H1 (cell line): ENCODE measurements at regions not wholly inside any gene's neighbourhood (a gene's known extent, or its start where the extent isn't known, plus 50 kb on each side); places are given as distances from the start of the nearest gene placed in this dataset.

Experiments
- TF ChIP-seq, protein P1 (sequence below): fragments of 300-600 bp; sonication (generic); IDR thresholded peaks from 2 replicates; pipeline ENCODE4 v1.7.1; 2012; ENCODE audit warnings: low read length, moderate library complexity, mild to moderate bottlenecking, inconsistent platforms; ENCODE audit not compliant: insufficient replicate concordance

DNA sequence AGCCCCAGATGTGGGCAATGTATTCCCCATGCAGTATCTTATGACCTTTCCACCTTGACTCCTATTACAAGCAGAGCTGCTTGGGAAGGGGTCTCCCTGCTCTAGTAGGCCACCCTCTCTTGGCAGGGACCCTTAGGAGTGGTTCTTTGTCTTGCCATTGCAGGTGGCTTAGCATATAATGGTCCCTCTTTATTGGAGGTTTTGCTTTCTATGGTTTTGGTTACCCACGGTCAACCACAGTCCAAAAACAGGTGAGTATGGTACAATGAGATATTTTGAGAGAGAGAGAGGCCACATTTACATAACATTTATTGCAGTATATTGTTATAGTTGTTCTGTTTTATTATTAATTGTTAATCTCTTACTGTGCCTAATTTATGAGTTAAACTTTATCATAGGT lies 472.8 kb upstream of the ASIC2 start (continued):
- TF ChIP-seq, protein P1, sequence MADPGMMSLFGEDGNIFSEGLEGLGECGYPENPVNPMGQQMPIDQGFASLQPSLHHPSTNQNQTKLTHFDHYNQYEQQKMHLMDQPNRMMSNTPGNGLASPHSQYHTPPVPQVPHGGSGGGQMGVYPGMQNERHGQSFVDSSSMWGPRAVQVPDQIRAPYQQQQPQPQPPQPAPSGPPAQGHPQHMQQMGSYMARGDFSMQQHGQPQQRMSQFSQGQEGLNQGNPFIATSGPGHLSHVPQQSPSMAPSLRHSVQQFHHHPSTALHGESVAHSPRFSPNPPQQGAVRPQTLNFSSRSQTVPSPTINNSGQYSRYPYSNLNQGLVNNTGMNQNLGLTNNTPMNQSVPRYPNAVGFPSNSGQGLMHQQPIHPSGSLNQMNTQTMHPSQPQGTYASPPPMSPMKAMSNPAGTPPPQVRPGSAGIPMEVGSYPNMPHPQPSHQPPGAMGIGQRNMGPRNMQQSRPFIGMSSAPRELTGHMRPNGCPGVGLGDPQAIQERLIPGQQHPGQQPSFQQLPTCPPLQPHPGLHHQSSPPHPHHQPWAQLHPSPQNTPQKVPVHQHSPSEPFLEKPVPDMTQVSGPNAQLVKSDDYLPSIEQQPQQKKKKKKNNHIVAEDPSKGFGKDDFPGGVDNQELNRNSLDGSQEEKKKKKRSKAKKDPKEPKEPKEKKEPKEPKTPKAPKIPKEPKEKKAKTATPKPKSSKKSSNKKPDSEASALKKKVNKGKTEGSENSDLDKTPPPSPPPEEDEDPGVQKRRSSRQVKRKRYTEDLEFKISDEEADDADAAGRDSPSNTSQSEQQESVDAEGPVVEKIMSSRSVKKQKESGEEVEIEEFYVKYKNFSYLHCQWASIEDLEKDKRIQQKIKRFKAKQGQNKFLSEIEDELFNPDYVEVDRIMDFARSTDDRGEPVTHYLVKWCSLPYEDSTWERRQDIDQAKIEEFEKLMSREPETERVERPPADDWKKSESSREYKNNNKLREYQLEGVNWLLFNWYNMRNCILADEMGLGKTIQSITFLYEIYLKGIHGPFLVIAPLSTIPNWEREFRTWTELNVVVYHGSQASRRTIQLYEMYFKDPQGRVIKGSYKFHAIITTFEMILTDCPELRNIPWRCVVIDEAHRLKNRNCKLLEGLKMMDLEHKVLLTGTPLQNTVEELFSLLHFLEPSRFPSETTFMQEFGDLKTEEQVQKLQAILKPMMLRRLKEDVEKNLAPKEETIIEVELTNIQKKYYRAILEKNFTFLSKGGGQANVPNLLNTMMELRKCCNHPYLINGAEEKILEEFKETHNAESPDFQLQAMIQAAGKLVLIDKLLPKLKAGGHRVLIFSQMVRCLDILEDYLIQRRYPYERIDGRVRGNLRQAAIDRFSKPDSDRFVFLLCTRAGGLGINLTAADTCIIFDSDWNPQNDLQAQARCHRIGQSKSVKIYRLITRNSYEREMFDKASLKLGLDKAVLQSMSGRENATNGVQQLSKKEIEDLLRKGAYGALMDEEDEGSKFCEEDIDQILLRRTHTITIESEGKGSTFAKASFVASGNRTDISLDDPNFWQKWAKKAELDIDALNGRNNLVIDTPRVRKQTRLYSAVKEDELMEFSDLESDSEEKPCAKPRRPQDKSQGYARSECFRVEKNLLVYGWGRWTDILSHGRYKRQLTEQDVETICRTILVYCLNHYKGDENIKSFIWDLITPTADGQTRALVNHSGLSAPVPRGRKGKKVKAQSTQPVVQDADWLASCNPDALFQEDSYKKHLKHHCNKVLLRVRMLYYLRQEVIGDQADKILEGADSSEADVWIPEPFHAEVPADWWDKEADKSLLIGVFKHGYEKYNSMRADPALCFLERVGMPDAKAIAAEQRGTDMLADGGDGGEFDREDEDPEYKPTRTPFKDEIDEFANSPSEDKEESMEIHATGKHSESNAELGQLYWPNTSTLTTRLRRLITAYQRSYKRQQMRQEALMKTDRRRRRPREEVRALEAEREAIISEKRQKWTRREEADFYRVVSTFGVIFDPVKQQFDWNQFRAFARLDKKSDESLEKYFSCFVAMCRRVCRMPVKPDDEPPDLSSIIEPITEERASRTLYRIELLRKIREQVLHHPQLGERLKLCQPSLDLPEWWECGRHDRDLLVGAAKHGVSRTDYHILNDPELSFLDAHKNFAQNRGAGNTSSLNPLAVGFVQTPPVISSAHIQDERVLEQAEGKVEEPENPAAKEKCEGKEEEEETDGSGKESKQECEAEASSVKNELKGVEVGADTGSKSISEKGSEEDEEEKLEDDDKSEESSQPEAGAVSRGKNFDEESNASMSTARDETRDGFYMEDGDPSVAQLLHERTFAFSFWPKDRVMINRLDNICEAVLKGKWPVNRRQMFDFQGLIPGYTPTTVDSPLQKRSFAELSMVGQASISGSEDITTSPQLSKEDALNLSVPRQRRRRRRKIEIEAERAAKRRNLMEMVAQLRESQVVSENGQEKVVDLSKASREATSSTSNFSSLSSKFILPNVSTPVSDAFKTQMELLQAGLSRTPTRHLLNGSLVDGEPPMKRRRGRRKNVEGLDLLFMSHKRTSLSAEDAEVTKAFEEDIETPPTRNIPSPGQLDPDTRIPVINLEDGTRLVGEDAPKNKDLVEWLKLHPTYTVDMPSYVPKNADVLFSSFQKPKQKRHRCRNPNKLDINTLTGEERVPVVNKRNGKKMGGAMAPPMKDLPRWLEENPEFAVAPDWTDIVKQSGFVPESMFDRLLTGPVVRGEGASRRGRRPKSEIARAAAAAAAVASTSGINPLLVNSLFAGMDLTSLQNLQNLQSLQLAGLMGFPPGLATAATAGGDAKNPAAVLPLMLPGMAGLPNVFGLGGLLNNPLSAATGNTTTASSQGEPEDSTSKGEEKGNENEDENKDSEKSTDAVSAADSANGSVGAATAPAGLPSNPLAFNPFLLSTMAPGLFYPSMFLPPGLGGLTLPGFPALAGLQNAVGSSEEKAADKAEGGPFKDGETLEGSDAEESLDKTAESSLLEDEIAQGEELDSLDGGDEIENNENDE = no peak
- TF ChIP-seq, all 59 proteins: peak for 0
